ENCODE measurements at regions not wholly inside any gene's neighbourhood (a gene's known extent, or its start where the extent isn't known, plus 50 kb on each side); places are given as distances from the start of the nearest gene placed in this dataset.

DNA sequence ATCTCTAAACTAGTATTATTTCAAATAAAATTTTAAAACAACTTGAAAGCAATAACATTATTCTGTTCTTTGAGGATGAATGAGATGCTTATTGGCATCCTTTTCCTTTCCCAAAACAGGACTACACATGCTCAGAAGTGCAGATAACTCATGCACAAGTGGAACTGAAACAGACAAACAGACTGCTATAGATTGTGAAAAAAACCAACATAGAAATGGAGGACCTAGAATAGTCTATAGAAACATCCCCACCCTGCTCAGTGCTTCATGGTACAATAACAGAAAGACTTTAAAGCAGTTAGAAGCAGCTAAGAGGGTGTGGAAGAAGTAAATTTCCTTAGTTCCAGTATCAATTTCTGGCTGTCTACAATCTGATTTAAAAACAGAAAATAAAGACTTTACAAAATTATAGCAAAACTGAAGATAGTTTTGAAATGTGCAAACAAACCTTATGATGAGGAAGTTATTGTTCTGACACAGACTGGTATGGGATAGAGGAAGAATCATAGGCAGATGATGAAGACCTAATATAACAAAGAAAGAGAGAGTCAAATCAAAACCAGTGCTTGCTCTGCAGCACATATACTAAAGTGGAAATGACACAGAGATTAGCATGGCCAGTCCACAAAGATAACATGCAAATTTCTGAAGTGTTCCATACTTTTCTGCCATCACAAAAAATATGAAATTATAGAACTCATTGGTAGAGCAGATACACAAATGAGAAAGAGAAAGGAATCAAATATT is 1025.4 kb downstream of the SQOR start:
- DNase-seq (ENCODE audit: insufficient read length, low spot score) (no peak), FAIRE-seq (no peak)
- TF ChIP-seq, protein P1, sequence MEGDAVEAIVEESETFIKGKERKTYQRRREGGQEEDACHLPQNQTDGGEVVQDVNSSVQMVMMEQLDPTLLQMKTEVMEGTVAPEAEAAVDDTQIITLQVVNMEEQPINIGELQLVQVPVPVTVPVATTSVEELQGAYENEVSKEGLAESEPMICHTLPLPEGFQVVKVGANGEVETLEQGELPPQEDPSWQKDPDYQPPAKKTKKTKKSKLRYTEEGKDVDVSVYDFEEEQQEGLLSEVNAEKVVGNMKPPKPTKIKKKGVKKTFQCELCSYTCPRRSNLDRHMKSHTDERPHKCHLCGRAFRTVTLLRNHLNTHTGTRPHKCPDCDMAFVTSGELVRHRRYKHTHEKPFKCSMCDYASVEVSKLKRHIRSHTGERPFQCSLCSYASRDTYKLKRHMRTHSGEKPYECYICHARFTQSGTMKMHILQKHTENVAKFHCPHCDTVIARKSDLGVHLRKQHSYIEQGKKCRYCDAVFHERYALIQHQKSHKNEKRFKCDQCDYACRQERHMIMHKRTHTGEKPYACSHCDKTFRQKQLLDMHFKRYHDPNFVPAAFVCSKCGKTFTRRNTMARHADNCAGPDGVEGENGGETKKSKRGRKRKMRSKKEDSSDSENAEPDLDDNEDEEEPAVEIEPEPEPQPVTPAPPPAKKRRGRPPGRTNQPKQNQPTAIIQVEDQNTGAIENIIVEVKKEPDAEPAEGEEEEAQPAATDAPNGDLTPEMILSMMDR (IDR thresholded peaks at IDR 0.05; ENCODE audit: insufficient read depth, missing control alignments): no peak

DNA sequence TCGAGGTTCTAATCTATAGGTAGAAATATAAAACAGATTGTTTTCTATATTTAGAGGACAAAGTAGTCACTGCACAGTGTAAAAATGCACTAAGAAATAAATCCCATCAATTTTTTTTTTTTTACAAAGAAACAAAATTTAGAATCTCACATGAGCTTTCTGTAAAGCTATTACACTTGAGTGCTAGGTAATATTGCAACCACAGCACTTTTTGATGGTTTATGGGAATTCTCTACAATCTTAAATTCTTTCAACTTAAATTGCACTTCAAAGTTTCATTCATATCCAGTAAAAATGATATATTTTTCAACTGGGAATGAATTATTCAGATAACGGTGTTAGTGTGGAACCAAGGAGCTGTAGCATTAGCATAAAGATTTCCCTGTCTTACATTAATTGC is 1035.4 kb downstream of the SQOR start:
- TF ChIP-seq, protein P1 (IDR thresholded peaks at IDR 0.05; ENCODE audit: insufficient read depth, missing control alignments): no peak
- FAIRE-seq: no peak
- DNase-seq (ENCODE audit: insufficient read length, low spot score): no peak

DNA sequence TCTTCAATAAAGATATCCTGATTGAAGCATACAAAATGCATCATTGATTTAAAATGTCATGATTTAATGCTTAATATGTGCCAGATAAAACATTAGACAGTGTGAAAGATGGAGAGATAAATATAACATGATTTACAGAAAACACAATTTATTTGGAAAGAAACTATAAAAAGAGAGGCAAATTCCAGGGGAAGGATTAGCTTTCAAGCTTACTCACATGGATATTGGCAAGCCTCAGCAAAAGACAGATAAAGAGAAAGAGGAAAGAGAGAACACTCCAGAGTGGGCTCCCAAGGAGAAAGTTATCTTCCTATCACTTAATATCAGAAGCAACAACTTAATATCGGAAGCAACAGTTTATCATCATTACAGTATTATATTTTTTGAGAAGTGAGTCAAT is 1036.5 kb downstream of the SQOR start:
- no peak for DNase-seq (ENCODE audit: insufficient read length, low spot score)
- FAIRE-seq: no peak
- TF ChIP-seq, protein P1 (IDR thresholded peaks at IDR 0.05; ENCODE audit: insufficient read depth, missing control alignments): no peak

DNA sequence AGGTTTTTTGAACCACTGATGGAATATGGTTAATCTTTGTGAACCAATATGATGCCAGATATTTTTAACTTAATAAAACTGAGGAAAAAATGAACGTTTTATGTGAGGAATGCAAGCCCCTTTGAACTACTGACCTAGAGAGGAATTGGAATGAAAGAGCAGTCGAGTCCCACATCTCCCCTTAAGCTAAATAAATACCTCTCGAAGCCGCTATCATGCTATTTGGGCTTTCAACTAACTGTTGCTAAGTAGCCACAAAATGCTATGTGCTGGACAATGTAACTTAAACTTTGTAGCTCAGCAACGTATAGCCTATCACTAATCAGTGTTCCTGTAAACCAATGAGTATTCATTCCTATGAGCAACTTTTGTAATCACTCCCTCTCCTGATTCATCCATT is 1037.2 kb downstream of the SQOR start:
- TF ChIP-seq, protein P1 (IDR thresholded peaks at IDR 0.05; ENCODE audit: insufficient read depth, missing control alignments): no peak
- DNase-seq (ENCODE audit: insufficient read length, low spot score): no peak
- FAIRE-seq: no peak

DNA sequence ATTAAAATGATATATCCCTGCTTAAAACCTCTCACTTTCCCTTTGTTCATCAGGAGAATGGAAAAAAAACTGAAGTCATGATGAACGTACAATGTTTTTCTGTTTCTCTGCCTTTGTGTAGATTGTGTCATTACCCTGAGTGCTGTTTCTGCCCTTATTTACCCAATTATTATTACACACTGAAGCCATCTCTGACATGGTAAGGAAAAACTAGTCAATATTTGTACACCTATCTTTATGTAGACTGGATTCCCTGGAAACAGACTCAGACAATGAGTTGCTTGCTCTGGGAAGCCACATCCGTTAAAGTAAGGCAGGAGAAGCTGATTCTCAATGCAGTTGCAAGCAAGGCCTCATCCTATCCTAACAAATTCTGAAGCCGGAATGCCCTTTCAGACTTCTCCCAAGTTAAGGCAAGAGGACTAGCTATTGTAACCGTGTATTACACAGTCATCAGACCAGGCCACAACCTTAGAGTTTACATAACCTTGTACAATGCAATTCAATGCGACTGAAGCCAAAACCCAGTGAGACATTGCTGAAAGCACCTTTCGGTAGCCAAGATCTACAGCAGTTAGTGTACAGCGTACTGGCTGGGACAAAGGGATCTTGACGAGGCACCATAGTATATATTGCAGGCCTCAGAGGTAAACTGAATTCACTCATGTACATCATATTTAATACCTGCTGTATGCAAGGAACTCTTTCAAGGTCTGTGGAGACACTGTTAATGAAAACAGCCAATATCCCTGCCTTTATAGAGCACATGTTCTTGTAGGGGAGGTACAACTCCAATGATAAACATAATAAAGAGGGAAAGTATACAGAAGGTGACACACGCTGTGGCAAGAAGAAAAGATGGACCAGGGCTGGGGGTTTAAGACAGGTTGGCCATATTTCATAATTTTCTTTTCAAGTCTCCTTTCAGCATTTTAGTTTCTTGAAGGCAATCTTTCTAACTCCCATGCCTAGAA is 1040.8 kb upstream of the SEMA6D start:
- FAIRE-seq (no peak), DNase-seq (ENCODE audit: insufficient read length, low spot score) (no peak)
- TF ChIP-seq, protein P1 (IDR thresholded peaks at IDR 0.05; ENCODE audit: insufficient read depth, missing control alignments): no peak

DNA sequence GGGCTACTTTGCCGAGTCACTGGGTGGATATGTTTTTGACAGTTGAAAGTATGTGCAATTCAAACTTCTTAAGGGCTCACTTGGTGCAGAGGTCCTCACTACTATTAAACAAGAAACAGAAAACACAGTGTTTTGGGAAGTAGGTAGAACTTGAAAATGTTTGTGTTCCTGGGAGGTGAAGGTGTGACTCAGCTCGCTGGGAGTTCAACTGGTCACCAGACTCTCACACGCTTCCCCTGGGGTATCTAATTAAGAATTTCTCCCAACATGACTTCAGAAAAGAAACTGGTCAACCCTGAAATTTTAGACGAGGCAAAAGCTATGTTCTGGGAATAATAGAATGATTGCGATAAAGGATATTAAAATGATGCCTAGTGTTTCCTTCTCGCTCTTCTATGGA is 1039.8 kb upstream of the SEMA6D start:
- TF ChIP-seq, protein P1 (IDR thresholded peaks at IDR 0.05; ENCODE audit: insufficient read depth, missing control alignments): no peak
- no peak for DNase-seq (ENCODE audit: insufficient read length, low spot score)
- no peak for FAIRE-seq

Data from D721Med (cell line).